Subcutaneous abdominal adipose tissue (tissue), 5 donors: ENCODE measurements at regions not wholly inside any gene's neighbourhood (a gene's known extent, or its start where the extent isn't known, plus 50 kb on each side); places are given as distances from the start of the nearest gene placed in this dataset.

ENCODE experiments used
- H3K27ac ChIP-seq: one replicate; pipeline ENCODE4 v1.7.0; 2013; ENCODE audit warnings: low read depth, mild to moderate bottlenecking, inconsistent platforms, low read length, moderate library complexity
- H3K27me3 ChIP-seq, 5 donors: one replicate each; pipeline ENCODE4 v1.7.0; 2013; ENCODE audit warnings: low read length in 5 of 5, inconsistent platforms in 1 of 5; ENCODE audit not compliant: control insufficient read depth in 5 of 5, insufficient read depth in 4 of 5
- H3K36me3 ChIP-seq, 5 donors: one replicate each; pipeline ENCODE4 v1.7.0; 2013; ENCODE audit warnings: low read length in 5 of 5; ENCODE audit not compliant: control insufficient read depth in 5 of 5, insufficient read depth in 5 of 5
- H3K4me1 ChIP-seq, 5 donors: one replicate each; pipeline ENCODE4 v1.7.0; 2013; ENCODE audit warnings: low read length in 5 of 5, mild to moderate bottlenecking in 3 of 5, moderate library complexity in 1 of 5; ENCODE audit not compliant: control insufficient read depth in 5 of 5, insufficient read depth in 5 of 5
- H3K4me3 ChIP-seq, 5 donors: one replicate each; pipeline ENCODE4 v1.7.0; 2013; ENCODE audit warnings: low read length in 5 of 5, low read depth in 1 of 5
- H3K9ac ChIP-seq, 5 donors: one replicate each; pipeline ENCODE4 v1.7.0; 2013; ENCODE audit warnings: low read length in 5 of 5, mild to moderate bottlenecking in 4 of 5, moderate library complexity in 3 of 5
- H3K9me3 ChIP-seq, 5 donors: one replicate each; pipeline ENCODE4 v1.7.0; 2013; ENCODE audit warnings: low read length in 5 of 5; ENCODE audit not compliant: control insufficient read depth in 5 of 5
- donor health status: healthy.
- donor health status: healthy.
- donor health status: healthy.
- donor health status: healthy.
- donor health status: healthy.

DNA sequence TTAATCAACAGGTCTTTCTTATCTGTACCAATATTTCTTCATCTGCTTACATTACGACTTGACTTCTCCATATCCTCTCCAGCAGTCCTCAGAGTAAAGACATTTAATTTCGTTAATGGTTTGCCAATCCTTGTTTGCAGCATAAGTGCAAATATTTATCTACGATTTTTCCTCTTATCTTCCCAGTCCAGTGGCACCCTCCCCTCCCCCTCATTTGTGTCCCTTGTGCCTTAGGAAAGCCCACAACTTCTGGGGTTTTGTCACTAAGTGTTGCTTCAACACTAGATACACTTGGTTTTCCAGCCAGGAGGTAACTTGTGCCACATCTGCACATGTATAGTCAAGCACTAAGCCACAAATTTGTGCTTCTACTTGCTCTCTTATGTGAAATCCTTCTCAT lies 327.2 kb downstream of the CBLN4 start:
- H3K9ac ChIP-seq: no peak overlapping the region

DNA sequence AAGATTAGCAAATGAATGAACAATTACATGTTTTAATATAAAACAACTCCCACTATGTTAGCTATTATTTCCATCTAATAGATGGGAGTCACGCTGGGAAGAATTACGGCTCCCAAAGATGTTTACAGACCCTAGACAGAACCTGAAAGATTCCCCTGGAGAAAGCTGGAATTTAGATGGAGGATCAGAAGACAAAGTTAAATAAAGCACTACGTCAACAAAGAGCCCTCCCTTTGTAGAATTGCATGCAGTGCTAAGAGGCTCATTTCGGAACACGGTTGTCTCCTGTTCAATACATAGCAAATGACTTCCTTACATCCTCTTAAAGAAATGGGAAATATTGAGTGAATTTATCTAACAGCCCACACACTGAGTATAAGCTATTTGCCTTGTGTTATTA lies 328.3 kb downstream of the CBLN4 start:
- no peaks in the 10 kb centered on the region for H3K27me3 ChIP-seq
- H3K9me3 ChIP-seq: no peaks in the 10 kb centered on the region
- H3K27ac ChIP-seq: no peak overlapping the region

More for the DNA sequence above, 327.2 kb downstream of the CBLN4 start:
- Histone ChIP-seq H3K36me3 (peaks cover 0 to 2% (median 0%) of the 10 kb centered on the region in 5 donors), H3K4me1 (no peaks in the 10 kb centered on the region), H3K27ac (no peak overlapping the region), H3K4me3 (no peak overlapping the region), H3K27me3 (no peaks in the 10 kb centered on the region), H3K9me3 (no peaks in the 10 kb centered on the region)

DNA sequence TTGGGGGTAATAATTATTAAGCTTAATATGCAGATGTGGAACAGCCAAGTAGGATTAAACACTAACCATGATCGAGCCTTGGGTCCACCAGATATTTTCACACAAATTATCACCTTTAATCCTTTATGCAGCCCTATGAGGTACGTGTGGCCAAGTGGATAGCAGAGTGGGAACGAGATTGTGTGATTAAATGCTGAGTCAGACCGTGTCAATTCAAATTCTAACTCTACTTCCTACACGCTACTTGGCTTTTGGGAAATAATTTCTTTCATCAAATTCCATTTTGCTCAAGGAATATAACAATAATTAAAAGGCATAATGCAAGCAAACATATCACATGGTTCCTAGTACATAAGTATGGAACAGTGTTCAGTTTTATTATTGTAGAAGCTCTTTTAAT lies 329.2 kb downstream of the CBLN4 start:
- no peaks in the 10 kb centered on the region for H3K27me3 ChIP-seq
- no peak overlapping the region for H3K9ac ChIP-seq
- no peaks in the 10 kb centered on the region for H3K9me3 ChIP-seq
- H3K4me3 ChIP-seq: no peak overlapping the region
- H3K4me1 ChIP-seq: no peaks in the 10 kb centered on the region
- peaks cover 0 to 2% (median 0%) of the 10 kb centered on the region in 5 donors for H3K36me3 ChIP-seq
- H3K27ac ChIP-seq: no peak overlapping the region

More for the DNA sequence above, 328.3 kb downstream of the CBLN4 start:
- H3K9ac ChIP-seq: no peak overlapping the region
- H3K36me3 ChIP-seq: peaks cover 0 to 2% (median 0%) of the 10 kb centered on the region in 5 donors
- H3K4me3 ChIP-seq: no peak overlapping the region
- no peaks in the 10 kb centered on the region for H3K4me1 ChIP-seq

DNA sequence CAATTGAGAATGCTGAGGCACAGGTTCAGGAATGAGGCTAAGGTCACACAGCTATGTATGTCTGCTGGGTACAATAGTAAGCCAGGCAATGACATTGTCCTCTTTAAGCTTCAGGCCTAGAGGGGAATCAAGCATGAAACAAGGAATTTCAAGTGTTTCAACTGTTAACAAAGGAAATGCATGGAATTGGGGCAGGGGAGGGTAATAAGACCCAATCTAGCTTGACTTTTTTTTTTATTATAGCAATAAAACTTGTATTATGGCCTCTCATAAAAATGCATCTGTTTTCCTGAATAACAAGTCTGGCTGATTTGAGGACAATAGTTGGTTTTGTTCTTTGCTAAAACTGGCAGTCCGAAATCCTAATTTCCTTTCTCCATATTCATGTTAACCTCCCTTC lies 336.7 kb downstream of the CBLN4 start:
- Histone ChIP-seq H3K36me3 (no peaks in the 10 kb centered on the region), H3K9ac (no peak overlapping the region), H3K4me1 (no peaks in the 10 kb centered on the region), H3K9me3 (no peaks in the 10 kb centered on the region), H3K4me3 (no peak overlapping the region), H3K27me3 (no peaks in the 10 kb centered on the region), H3K27ac (no peak overlapping the region)

DNA sequence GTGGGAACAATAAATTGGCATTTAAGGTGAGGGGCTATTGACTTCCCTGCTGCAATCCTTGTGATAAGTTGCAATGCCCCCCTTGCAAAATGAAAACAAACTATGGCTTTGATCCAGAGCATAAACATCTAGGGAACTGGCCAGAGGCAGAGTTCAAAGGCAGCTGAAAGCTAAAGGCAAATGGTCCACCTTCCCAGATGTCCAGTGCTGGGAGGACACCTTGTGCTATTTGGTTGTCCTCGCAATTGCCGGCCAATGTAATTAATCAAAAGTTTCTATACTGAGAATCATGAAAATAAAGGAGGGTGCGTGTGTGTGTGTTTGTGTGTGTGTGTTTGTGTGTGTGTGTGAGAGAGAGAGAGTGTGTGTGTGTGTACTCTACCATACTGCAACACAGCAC lies 337.4 kb downstream of the CBLN4 start:
- H3K27ac ChIP-seq: no peak overlapping the region
- no peaks in the 10 kb centered on the region for H3K9me3 ChIP-seq
- H3K4me3 ChIP-seq: no peak overlapping the region
- no peaks in the 10 kb centered on the region for H3K27me3 ChIP-seq
- H3K4me1 ChIP-seq: no peaks in the 10 kb centered on the region
- H3K9ac ChIP-seq: no peak overlapping the region
- H3K36me3 ChIP-seq: no peaks in the 10 kb centered on the region

DNA sequence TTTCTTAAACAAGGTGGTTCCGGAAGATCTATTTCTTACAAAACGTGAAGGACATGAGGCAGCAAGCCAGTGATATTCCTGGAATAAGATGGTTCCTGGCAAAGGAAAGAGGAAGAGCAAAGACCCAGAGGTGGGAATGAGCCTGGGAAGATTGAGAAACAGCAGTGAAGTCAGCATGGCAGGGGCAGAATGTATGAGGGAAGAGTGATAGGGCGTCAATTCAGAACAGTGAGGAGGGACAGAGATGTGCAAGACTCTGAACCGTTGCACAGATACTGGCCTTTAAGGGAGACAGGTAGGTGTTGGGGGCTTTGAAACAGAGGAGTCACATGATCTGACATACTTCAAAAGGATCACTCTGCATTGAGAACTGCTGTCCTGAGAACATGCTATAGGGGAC lies 338.3 kb downstream of the CBLN4 start:
- Histone ChIP-seq H3K4me3 (no peak overlapping the region), H3K27me3 (no peaks in the 10 kb centered on the region), H3K36me3 (no peaks in the 10 kb centered on the region), H3K9ac (no peak overlapping the region), H3K27ac (no peak overlapping the region), H3K9me3 (no peaks in the 10 kb centered on the region), H3K4me1 (no peaks in the 10 kb centered on the region)

DNA sequence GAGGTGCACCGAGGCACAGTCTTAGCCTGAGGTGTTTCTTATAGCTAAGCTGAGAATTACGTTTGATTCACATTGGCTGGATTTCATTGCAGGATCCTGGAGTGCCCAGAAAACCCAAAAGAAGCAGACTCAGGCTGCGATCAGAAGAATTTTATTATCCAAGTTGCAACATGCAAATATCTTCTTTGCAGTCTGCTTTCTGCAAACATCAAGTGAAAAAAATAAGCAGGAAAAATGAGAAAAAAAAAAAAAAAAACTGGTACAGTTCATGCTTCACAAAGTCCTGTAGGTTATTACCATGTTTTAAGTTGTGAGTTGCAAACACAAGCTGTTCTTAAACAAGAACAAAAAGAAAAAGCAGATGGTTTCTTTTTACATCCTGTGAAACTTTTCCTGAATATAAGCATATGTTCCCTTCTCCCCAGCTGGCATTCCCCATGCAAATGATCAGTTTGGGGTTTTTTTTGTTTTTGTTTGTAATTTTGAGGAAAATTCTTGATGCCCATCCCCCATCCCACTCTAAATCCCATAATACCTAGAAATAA lies 349.0 kb downstream of the CBLN4 start:
- H3K36me3 ChIP-seq: no peaks in the 10 kb centered on the region
- H3K4me3 ChIP-seq: no peak overlapping the region
- H3K4me1 ChIP-seq: no peaks in the 10 kb centered on the region
- H3K9ac ChIP-seq: no peak overlapping the region
- H3K27me3 ChIP-seq: no peaks in the 10 kb centered on the region
- H3K9me3 ChIP-seq: peaks cover 0 to 6% (median 2%) of the 10 kb centered on the region in 5 donors
- no peak overlapping the region for H3K27ac ChIP-seq

DNA sequence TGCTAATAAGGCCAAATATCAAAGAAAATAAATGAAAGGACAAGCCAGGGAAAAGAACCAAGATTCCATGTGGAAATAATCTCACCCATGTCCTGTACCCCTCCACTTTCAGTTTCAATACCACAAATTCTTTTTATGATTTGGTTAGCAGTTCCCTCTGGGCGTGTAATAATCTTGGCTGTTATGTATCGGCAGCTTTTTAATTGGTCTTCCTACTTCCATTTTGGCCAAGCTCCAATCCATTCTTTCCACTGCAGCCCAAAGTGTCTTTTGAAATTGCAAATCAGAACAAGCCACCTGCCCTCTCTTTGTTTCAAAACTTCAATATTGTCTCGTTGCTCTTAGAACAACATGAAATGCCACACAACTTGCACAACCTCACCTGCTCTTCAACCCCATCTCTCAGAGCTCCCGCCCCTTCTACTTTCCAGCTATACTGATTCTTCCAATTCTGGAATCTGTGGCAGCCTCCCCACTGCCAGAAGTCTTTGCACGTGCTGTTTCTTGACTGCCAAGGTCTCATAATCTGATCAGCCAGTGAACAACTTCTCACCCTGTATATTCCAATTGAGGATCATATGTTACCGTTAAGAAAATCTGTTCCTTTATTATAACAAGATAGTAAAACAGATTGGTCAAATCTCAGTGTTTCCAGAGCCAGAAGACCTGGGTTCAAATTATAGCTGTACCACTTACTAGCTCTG lies 354.5 kb downstream of the CBLN4 start:
- Histone ChIP-seq H3K36me3 (no peaks in the 10 kb centered on the region), H3K9me3 (peaks cover 0 to 5% (median 0%) of the 10 kb centered on the region in 5 donors), H3K4me3 (no peak overlapping the region), H3K27ac (no peak overlapping the region), H3K9ac (no peak overlapping the region), H3K27me3 (no peaks in the 10 kb centered on the region), H3K4me1 (no peaks in the 10 kb centered on the region)

DNA sequence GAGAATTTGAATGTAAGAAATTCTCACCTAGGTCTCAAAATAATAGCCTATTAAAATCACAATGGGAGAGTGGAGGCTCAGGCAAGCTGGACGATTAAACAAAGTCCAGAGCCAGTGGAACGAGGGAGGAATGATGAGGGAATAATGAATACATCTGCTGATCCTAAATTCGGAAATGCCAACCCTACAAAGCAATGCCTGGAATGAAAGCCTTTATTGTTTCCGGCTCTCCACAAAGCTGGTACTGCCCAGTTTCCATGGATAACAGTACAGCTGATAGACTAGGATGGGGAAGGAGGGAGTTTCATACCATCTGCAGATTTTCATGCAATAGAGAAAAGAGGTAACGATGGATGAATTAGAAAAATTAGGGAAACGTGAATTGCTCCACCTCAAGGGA lies 356.1 kb downstream of the CBLN4 start:
- Histone ChIP-seq H3K36me3 (no peaks in the 10 kb centered on the region), H3K27me3 (no peaks in the 10 kb centered on the region), H3K4me1 (no peaks in the 10 kb centered on the region), H3K9me3 (peaks cover 0 to 5% (median 0%) of the 10 kb centered on the region in 5 donors), H3K27ac (no peak overlapping the region), H3K4me3 (no peak overlapping the region), H3K9ac (no peak overlapping the region)

DNA sequence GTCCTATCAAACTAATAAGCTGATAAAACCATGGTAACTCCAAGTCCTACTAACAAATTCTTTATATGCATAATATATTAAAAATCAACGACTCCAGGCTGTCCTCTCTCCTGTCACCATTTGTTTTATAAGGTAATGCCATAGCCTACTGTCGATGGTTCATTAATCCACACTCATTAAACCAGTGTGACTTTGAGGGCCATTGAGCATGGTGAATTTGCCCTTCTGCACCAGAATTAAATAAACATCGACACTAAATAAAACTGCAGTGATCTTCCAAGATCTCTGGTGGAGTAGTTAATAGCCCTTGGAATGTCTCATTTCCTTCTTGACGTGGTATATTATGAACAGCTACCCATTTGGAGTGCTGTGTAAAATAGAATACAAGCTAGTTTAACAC lies 358.5 kb downstream of the CBLN4 start:
- Histone ChIP-seq H3K9ac (no peak overlapping the region), H3K27me3 (no peaks in the 10 kb centered on the region), H3K4me1 (no peaks in the 10 kb centered on the region), H3K27ac (no peak overlapping the region), H3K9me3 (peaks cover 0 to 5% (median 0%) of the 10 kb centered on the region in 5 donors), H3K4me3 (no peak overlapping the region), H3K36me3 (no peaks in the 10 kb centered on the region)
